ENCODE measurements at regions not wholly inside any gene's neighbourhood (a gene's known extent, or its start where the extent isn't known, plus 50 kb on each side); places are given as distances from the start of the nearest gene placed in this dataset.

- DNase-seq (ENCODE audit: low read depth) (no peak), FAIRE-seq (no peak)
- H3K4me3 Mint-ChIP-seq (ENCODE audit: unreplicated experiment), result no peak overlapping the region
- no peak overlapping the region for H3K27ac Mint-ChIP-seq (ENCODE audit: unreplicated experiment)
- H3K9me3 Mint-ChIP-seq (ENCODE audit: unreplicated experiment), result no peaks in the 10 kb centered on the region
- Histone ChIP-seq H3K4me2 (ENCODE audit: low read length) (no peak overlapping the region), H3K4me3 (ENCODE audit: insufficient read depth, low read depth, low read length) (no peak overlapping the region), H3K36me3 (ENCODE audit: insufficient read depth, low read length) (no peaks in the 10 kb centered on the region), H3K27me3 (ENCODE audit: insufficient read depth, low read length) (no peaks in the 10 kb centered on the region), H2AFZ (ENCODE audit: low read depth, low read length) (no peak overlapping the region), H3K9ac (ENCODE audit: low read length) (no peak overlapping the region), H4K20me1 (ENCODE audit: insufficient read depth, low read length) (no peaks in the 10 kb centered on the region), H3K4me1 (ENCODE audit: insufficient read depth, low read length) (no peaks in the 10 kb centered on the region), H3K27ac (ENCODE audit: low read depth, low read length) (no peak overlapping the region), H3K9me3 (ENCODE audit: insufficient read depth, low read depth, low read length) (no peaks in the 10 kb centered on the region), H3K79me2 (ENCODE audit: insufficient read depth, low read length) (no peaks in the 10 kb centered on the region)
- TF ChIP-seq EZH2 (IDR thresholded peaks at IDR 0.05; ENCODE audit: insufficient read depth, low read length) (no peak), CTCF (IDR thresholded peaks at IDR 0.05; ENCODE audit: insufficient read depth, low read depth, low read length) (no peak)
- H3K27me3 Mint-ChIP-seq (ENCODE audit: low read depth, unreplicated experiment), result no peaks in the 10 kb centered on the region
- no peaks in the 10 kb centered on the region for H3K4me1 Mint-ChIP-seq (ENCODE audit: low read depth, unreplicated experiment)
- no peaks in the 10 kb centered on the region for H3K36me3 Mint-ChIP-seq (ENCODE audit: low read depth, unreplicated experiment)
Measured at GRCh38 chr21:15526798-15527197, 203.0 kb upstream of the USP25 start.

GRCh38 chr21:15528346-15528745 lies 201.4 kb upstream of the USP25 start:
- H3K4me3 ChIP-seq (ENCODE audit: insufficient read depth, low read depth, low read length), result no peak overlapping the region
- Mint-ChIP-seq H3K27me3 (ENCODE audit: low read depth, unreplicated experiment) (no peaks in the 10 kb centered on the region), H3K27ac (ENCODE audit: unreplicated experiment) (no peak overlapping the region), H3K4me1 (ENCODE audit: low read depth, unreplicated experiment) (no peaks in the 10 kb centered on the region), H3K9me3 (ENCODE audit: unreplicated experiment) (no peaks in the 10 kb centered on the region), H3K36me3 (ENCODE audit: low read depth, unreplicated experiment) (no peaks in the 10 kb centered on the region), H3K4me3 (ENCODE audit: unreplicated experiment) (no peak overlapping the region)
- no peak for TF ChIP-seq CTCF (IDR thresholded peaks at IDR 0.05; ENCODE audit: insufficient read depth, low read depth, low read length)
- no peak for TF ChIP-seq EZH2 (IDR thresholded peaks at IDR 0.05; ENCODE audit: insufficient read depth, low read length)
- no peak overlapping the region for H3K9ac ChIP-seq (ENCODE audit: low read length)
- no peak overlapping the region for H3K4me2 ChIP-seq (ENCODE audit: low read length)
- no peaks in the 10 kb centered on the region for H4K20me1 ChIP-seq (ENCODE audit: insufficient read depth, low read length)
- H3K4me1 ChIP-seq (ENCODE audit: insufficient read depth, low read length), result no peaks in the 10 kb centered on the region
- H3K27ac ChIP-seq (ENCODE audit: low read depth, low read length), result no peak overlapping the region
- FAIRE-seq (no peak), DNase-seq (ENCODE audit: low read depth) (no peak)
- no peak overlapping the region for H2AFZ ChIP-seq (ENCODE audit: low read depth, low read length)
- H3K27me3 ChIP-seq (ENCODE audit: insufficient read depth, low read length), result no peaks in the 10 kb centered on the region
- no peaks in the 10 kb centered on the region for H3K79me2 ChIP-seq (ENCODE audit: insufficient read depth, low read length)
- no peaks in the 10 kb centered on the region for H3K9me3 ChIP-seq (ENCODE audit: insufficient read depth, low read depth, low read length)
- H3K36me3 ChIP-seq (ENCODE audit: insufficient read depth, low read length), result no peaks in the 10 kb centered on the region

- FAIRE-seq (no peak), DNase-seq (ENCODE audit: low read depth) (no peak)
- Mint-ChIP-seq H3K9me3 (ENCODE audit: unreplicated experiment) (no peaks in the 10 kb centered on the region), H3K27me3 (ENCODE audit: low read depth, unreplicated experiment) (peaks cover 3% of the 10 kb centered on the region), H3K36me3 (ENCODE audit: low read depth, unreplicated experiment) (no peaks in the 10 kb centered on the region), H3K4me1 (ENCODE audit: low read depth, unreplicated experiment) (no peaks in the 10 kb centered on the region), H3K4me3 (ENCODE audit: unreplicated experiment) (no peak overlapping the region), H3K27ac (ENCODE audit: unreplicated experiment) (no peak overlapping the region)
- no peak overlapping the region for H3K4me3 ChIP-seq (ENCODE audit: insufficient read depth, low read depth, low read length)
- TF ChIP-seq EZH2 (IDR thresholded peaks at IDR 0.05; ENCODE audit: insufficient read depth, low read length) (no peak), CTCF (IDR thresholded peaks at IDR 0.05; ENCODE audit: insufficient read depth, low read depth, low read length) (no peak)
- no peaks in the 10 kb centered on the region for H3K36me3 ChIP-seq (ENCODE audit: insufficient read depth, low read length)
- H3K27me3 ChIP-seq (ENCODE audit: insufficient read depth, low read length), result no peaks in the 10 kb centered on the region
- no peaks in the 10 kb centered on the region for H3K4me1 ChIP-seq (ENCODE audit: insufficient read depth, low read length)
- H3K79me2 ChIP-seq (ENCODE audit: insufficient read depth, low read length), result no peaks in the 10 kb centered on the region
- H3K9me3 ChIP-seq (ENCODE audit: insufficient read depth, low read depth, low read length), result no peaks in the 10 kb centered on the region
- H2AFZ ChIP-seq (ENCODE audit: low read depth, low read length), result no peak overlapping the region
- H3K9ac ChIP-seq (ENCODE audit: low read length), result no peak overlapping the region
- H3K4me2 ChIP-seq (ENCODE audit: low read length), result no peak overlapping the region
- H4K20me1 ChIP-seq (ENCODE audit: insufficient read depth, low read length), result no peaks in the 10 kb centered on the region
- H3K27ac ChIP-seq (ENCODE audit: low read depth, low read length), result no peak overlapping the region
Measured at GRCh38 chr21:15531986-15532385, 197.8 kb upstream of the USP25 start.

All from astrocyte (in vitro differentiated cells and primary cell).